Coronary artery (tissue), 2 donors: ENCODE measurements at regions not wholly inside any gene's neighbourhood (a gene's known extent, or its start where the extent isn't known, plus 50 kb on each side); places are given as distances from the start of the nearest gene placed in this dataset.

Experiments
- DNase-seq: peaks from one replicate; pipeline ENCODE4 v3.0.0-alpha.2; 2017; ENCODE audit warnings: low spot score
- H3K27ac ChIP-seq, 2 donors: fragments of 200-600 bp; sonication (generic); one replicate each; pipeline ENCODE4 v1.5.1; 2016 to 2019
- H3K4me3 ChIP-seq: fragments of 200-600 bp; sonication (generic); 2 replicates; pipeline ENCODE4 v1.5.1; 2016; ENCODE audit warnings: mild to moderate bottlenecking, moderate library complexity
- CTCF ChIP-seq: fragments of 200-600 bp; sonication (generic); IDR thresholded peaks from one replicate; pipeline ENCODE4 v1.5.1; 2019; ENCODE audit warnings: antibody characterized with exemption

- Histone ChIP-seq H3K4me3 (no peak overlapping the region), H3K27ac (no peak overlapping the region)
- TF ChIP-seq CTCF: no peak
- DNase-seq: no peak
Observed at GRCh38 chr2:16205631-16206030, 265.3 kb downstream of the MYCN start.

- Histone ChIP-seq H3K4me3 (no peak overlapping the region), H3K27ac (no peak overlapping the region)
- no peak for DNase-seq
- TF ChIP-seq CTCF: no peak
Observed at GRCh38 chr2:16204886-16205620, 264.7 kb downstream of the MYCN start.

GRCh38 chr2:16204251-16204650 is 263.9 kb downstream of the MYCN start:
- H3K27ac ChIP-seq: no peak overlapping the region
- no peak overlapping the region for H3K4me3 ChIP-seq
- no peak for TF ChIP-seq CTCF
- DNase-seq: no peak

- DNase-seq: no peak
- no peak for TF ChIP-seq CTCF
- H3K4me3 ChIP-seq: no peak overlapping the region
- no peak overlapping the region for H3K27ac ChIP-seq
Observed at GRCh38 chr2:16203691-16204090, 263.3 kb downstream of the MYCN start.

- H3K4me3 ChIP-seq: no peak overlapping the region
- DNase-seq: no peak
- H3K27ac ChIP-seq: no peak overlapping the region
- no peak for TF ChIP-seq CTCF
Observed at GRCh38 chr2:16203069-16203468, 262.7 kb downstream of the MYCN start.

GRCh38 chr2:16202266-16203020 is 262.1 kb downstream of the MYCN start:
- Histone ChIP-seq H3K4me3 (no peak overlapping the region), H3K27ac (no peak overlapping the region)
- DNase-seq: no peak
- no peak for TF ChIP-seq CTCF

- no peak for DNase-seq
- no peak for TF ChIP-seq CTCF
- Histone ChIP-seq H3K4me3 (no peak overlapping the region), H3K27ac (no peak overlapping the region)
Observed at GRCh38 chr2:16201848-16202247, 261.5 kb downstream of the MYCN start.
